ENCODE measurements at regions not wholly inside any gene's neighbourhood (a gene's known extent, or its start where the extent isn't known, plus 50 kb on each side); places are given as distances from the start of the nearest gene placed in this dataset.

DNA sequence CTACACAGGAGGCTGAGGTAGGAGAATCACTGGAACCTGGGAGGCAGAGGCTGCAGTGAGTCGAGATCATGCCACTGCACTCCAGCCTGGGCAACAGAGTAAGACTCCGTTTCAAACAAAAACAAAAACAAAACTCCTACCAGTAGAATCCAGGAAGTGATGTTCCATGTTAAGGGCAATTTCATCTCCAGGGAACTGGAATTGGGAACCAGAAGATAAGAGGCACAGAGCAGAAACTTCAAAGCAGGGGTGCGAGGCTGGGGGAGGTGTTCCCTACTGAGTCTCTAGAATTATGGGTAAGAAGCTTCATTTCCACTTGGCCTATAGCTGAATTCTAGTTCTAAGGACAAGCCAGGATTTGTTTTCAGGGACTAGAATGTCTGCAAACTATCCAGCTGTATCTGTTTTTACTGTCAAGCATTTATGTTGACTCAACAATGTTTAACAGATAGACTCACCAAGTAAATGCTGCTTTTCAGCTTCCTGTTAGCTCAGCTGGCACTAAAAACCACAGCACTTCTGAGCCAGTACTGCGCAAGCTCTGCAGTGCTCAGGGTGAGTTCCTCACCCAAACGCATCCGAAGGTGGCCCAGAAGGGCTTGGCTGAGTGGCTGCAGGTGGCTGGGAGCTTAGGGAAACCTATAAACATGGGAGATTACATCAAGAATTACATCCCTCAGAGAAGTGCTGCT is 320.1 kb downstream of the MTRR start:
- TF ChIP-seq, protein P1, sequence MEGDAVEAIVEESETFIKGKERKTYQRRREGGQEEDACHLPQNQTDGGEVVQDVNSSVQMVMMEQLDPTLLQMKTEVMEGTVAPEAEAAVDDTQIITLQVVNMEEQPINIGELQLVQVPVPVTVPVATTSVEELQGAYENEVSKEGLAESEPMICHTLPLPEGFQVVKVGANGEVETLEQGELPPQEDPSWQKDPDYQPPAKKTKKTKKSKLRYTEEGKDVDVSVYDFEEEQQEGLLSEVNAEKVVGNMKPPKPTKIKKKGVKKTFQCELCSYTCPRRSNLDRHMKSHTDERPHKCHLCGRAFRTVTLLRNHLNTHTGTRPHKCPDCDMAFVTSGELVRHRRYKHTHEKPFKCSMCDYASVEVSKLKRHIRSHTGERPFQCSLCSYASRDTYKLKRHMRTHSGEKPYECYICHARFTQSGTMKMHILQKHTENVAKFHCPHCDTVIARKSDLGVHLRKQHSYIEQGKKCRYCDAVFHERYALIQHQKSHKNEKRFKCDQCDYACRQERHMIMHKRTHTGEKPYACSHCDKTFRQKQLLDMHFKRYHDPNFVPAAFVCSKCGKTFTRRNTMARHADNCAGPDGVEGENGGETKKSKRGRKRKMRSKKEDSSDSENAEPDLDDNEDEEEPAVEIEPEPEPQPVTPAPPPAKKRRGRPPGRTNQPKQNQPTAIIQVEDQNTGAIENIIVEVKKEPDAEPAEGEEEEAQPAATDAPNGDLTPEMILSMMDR (conservative IDR thresholded peaks at IDR 0.05), result no peak
- H3K27me3 ChIP-seq (ENCODE audit: control insufficient read depth, insufficient read depth, low read length, poor library complexity, severe bottlenecking), result no peaks in the 10 kb centered on the region
- peaks cover 2% of the 10 kb centered on the region for H3K4me1 Mint-ChIP-seq
- H3K27ac Mint-ChIP-seq, result no peak overlapping the region
- no peak for DNase-seq
- no peaks in the 10 kb centered on the region for H3K4me1 ChIP-seq (ENCODE audit: control insufficient read depth, insufficient read depth, low read length)
- H3K9me3 Mint-ChIP-seq, result peaks cover 6% of the 10 kb centered on the region
- no peak overlapping the region for H3K4me3 ChIP-seq (ENCODE audit: low read length)
- H3K27ac ChIP-seq (ENCODE audit: low read depth, low read length), result no peak overlapping the region
- no peaks in the 10 kb centered on the region for H3K36me3 Mint-ChIP-seq (ENCODE audit: low read depth)
- 95 to 100% methylated on average over 2 to 6 of the region's 6 CpGs for WGBS, 2 experiments (ENCODE audit: insufficient coverage in 1 of 2, insufficient read length in 1 of 2)
- H3K27me3 Mint-ChIP-seq (ENCODE audit: insufficient read depth), result no peaks in the 10 kb centered on the region
- H3K9me3 ChIP-seq (ENCODE audit: control insufficient read depth, low read length), result no peaks in the 10 kb centered on the region
- no peak overlapping the region for H3K9ac ChIP-seq (ENCODE audit: extremely low read depth, low read length, poor library complexity, severe bottlenecking)
- H3K36me3 ChIP-seq (ENCODE audit: control insufficient read depth, insufficient read depth, low read length), result no peaks in the 10 kb centered on the region
- H3K4me3 Mint-ChIP-seq, result no peak overlapping the region

DNA sequence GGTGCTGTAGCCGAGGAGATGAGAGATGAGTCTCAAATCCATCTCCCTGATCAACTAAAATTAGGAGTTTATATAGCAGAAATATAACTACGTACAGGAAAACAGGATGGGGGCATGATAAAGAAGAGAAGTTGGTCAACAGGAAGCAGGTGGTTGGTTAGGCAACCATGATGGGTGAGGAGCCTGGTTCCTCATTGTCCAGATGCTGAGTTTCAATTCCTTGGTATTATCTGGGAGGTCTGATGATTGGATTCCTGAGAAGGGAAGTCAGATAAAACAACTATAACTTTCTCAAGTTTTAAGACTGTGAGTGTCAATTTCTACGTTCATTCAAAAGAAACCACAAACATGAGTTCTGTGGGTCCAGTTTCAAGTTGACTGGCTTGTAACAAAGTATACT is 323.9 kb downstream of the MTRR start:
- no peak overlapping the region for H3K4me3 Mint-ChIP-seq
- Histone ChIP-seq H3K9me3 (ENCODE audit: control insufficient read depth, low read length) (no peaks in the 10 kb centered on the region), H3K9ac (ENCODE audit: extremely low read depth, low read length, poor library complexity, severe bottlenecking) (no peak overlapping the region), H3K27me3 (ENCODE audit: control insufficient read depth, insufficient read depth, low read length, poor library complexity, severe bottlenecking) (no peaks in the 10 kb centered on the region), H3K4me3 (ENCODE audit: low read length) (no peak overlapping the region), H3K4me1 (ENCODE audit: control insufficient read depth, insufficient read depth, low read length) (no peaks in the 10 kb centered on the region), H3K27ac (ENCODE audit: low read depth, low read length) (no peak overlapping the region), H3K36me3 (ENCODE audit: control insufficient read depth, insufficient read depth, low read length) (no peaks in the 10 kb centered on the region)
- no peak overlapping the region for H3K27ac Mint-ChIP-seq
- H3K4me1 Mint-ChIP-seq, result no peaks in the 10 kb centered on the region
- DNase-seq, result no peak
- H3K9me3 Mint-ChIP-seq, result peaks cover 6% of the 10 kb centered on the region
- H3K36me3 Mint-ChIP-seq (ENCODE audit: low read depth), result no peaks in the 10 kb centered on the region
- 92 to 100% methylated on average over 1 to 3 of the region's 3 CpGs for WGBS, 2 experiments (ENCODE audit: insufficient coverage in 1 of 2, insufficient read length in 1 of 2)
- H3K27me3 Mint-ChIP-seq (ENCODE audit: insufficient read depth), result no peaks in the 10 kb centered on the region
- TF ChIP-seq, protein P1 (conservative IDR thresholded peaks at IDR 0.05), result no peak

DNA sequence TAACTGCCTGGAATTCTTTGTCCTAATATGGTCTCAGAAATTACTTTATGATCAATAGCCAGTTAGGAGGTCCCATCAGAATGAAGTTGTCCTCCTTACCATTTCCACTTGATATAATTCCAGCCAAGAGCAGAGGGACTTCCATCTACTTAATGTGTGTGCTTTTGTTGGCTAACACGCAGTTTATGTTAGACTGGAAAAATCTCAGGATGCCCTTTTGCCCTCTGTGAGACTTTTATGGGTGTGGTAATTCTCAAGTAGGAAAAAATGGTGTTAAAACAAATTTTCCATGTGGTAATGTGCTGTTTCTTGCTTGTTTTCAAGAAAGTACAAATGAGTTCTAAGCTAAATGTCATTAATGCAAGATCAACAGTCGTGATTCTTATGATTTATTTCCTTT is 327.1 kb downstream of the MTRR start:
- no peaks in the 10 kb centered on the region for H3K27me3 ChIP-seq (ENCODE audit: control insufficient read depth, insufficient read depth, low read length, poor library complexity, severe bottlenecking)
- no peaks in the 10 kb centered on the region for H3K4me1 ChIP-seq (ENCODE audit: control insufficient read depth, insufficient read depth, low read length)
- no peaks in the 10 kb centered on the region for H3K9me3 ChIP-seq (ENCODE audit: control insufficient read depth, low read length)
- H3K27ac Mint-ChIP-seq, result no peak overlapping the region
- H3K36me3 ChIP-seq (ENCODE audit: control insufficient read depth, insufficient read depth, low read length), result no peaks in the 10 kb centered on the region
- H3K27ac ChIP-seq (ENCODE audit: low read depth, low read length), result no peak overlapping the region
- H3K4me3 Mint-ChIP-seq, result no peak overlapping the region
- no peak overlapping the region for H3K9ac ChIP-seq (ENCODE audit: extremely low read depth, low read length, poor library complexity, severe bottlenecking)
- peaks cover 6% of the 10 kb centered on the region for H3K9me3 Mint-ChIP-seq
- TF ChIP-seq, protein P1 (conservative IDR thresholded peaks at IDR 0.05), result no peak
- no peak for DNase-seq
- H3K4me1 Mint-ChIP-seq, result no peaks in the 10 kb centered on the region
- WGBS, 2 experiments (ENCODE audit: insufficient coverage in 1 of 2, insufficient read length in 1 of 2), result 50% methylated on average over 2 of the region's 2 CpGs; no CpG with 5 or more reads in 1 of the 2 experiments
- H3K36me3 Mint-ChIP-seq (ENCODE audit: low read depth), result no peaks in the 10 kb centered on the region
- H3K4me3 ChIP-seq (ENCODE audit: low read length), result no peak overlapping the region
- H3K27me3 Mint-ChIP-seq (ENCODE audit: insufficient read depth), result no peaks in the 10 kb centered on the region

Data from endodermal cell (in vitro differentiated cells).